Spleen (tissue), 11 donors: ENCODE measurements at regions not wholly inside any gene's neighbourhood (a gene's known extent, or its start where the extent isn't known, plus 50 kb on each side); places are given as distances from the start of the nearest gene placed in this dataset.

Experiments
- DNase-seq: peaks from one replicate; pipeline ENCODE4 v3.0.0-alpha.2; 2020
- H3K27ac ChIP-seq, 8 donors: fragments of 200-600 bp; sonication (generic) in 7 of 8; 1 replicate in 4 of 8; 2 replicates in 4 of 8; pipeline versions ENCODE4 v1.5.0 to v1.8.0; 2016 to 2021; ENCODE audit warnings: inconsistent platforms in 4 of 8, mild to moderate bottlenecking in 4 of 8, moderate library complexity in 1 of 8
- H3K27me3 ChIP-seq, 7 donors: fragments of 200-600 bp; sonication (generic) in 6 of 7; replicated peaks in 1 of 7; 1 replicate in 4 of 7; 2 replicates in 3 of 7; pipeline versions ENCODE4 v1.5.0 to v1.8.0; 2016 to 2021; ENCODE audit warnings: inconsistent platforms in 3 of 7, mild to moderate bottlenecking in 1 of 7
- H3K36me3 ChIP-seq, 6 donors: fragments of 200-600 bp; sonication (generic) in 5 of 6; 1 replicate in 4 of 6; 2 replicates in 2 of 6; pipeline versions ENCODE4 v1.5.0 to v1.8.0; 2016 to 2021; ENCODE audit warnings: inconsistent platforms in 2 of 6
- H3K4me1 ChIP-seq, 6 donors: fragments of 200-600 bp; sonication (generic) in 5 of 6; 1 replicate in 3 of 6; 2 replicates in 3 of 6; pipeline versions ENCODE4 v1.5.0 to v1.8.0; 2016 to 2021; ENCODE audit warnings: inconsistent platforms in 3 of 6
- H3K4me3 ChIP-seq, 8 donors: fragments of 200-600 bp; sonication (generic) in 7 of 8; 1 replicate in 4 of 8; 2 replicates in 4 of 8; pipeline versions ENCODE4 v1.5.0 to v1.8.0; 2016 to 2021; ENCODE audit warnings: inconsistent platforms in 4 of 8, mild to moderate bottlenecking in 4 of 8, moderate library complexity in 2 of 8
- H3K9me3 ChIP-seq, 8 donors: fragments of 200-600 bp; sonication (generic) in 7 of 8; 1 replicate in 4 of 8; 2 replicates in 4 of 8; pipeline versions ENCODE4 v1.5.0 to v1.8.0; 2016 to 2021; ENCODE audit warnings: inconsistent platforms in 4 of 8
- POLR2A ChIP-seq, 3 donors: fragments of 450-650 bp; IDR thresholded peaks; one replicate each; pipeline ENCODE4 v1.5.1; 2017; ENCODE audit warnings: antibody characterized with exemption in 3 of 3, mild to moderate bottlenecking in 1 of 3
- POLR2AphosphoS5 ChIP-seq, 3 donors: sonication (generic); formaldehyde crosslinking; IDR thresholded peaks; one replicate each; pipeline ENCODE4 v1.5.1; 2017; ENCODE audit warnings: antibody characterized with exemption in 3 of 3
- WGBS, 5 donors: extraction: QIAGEN DNeasy Blood & Tissue Kit in 3 of 5; methylation state at CpG; one replicate each; pipeline versions ENCODE4 v1.1.5 to v1.1.7; 2013 to 2018; 5-methylcytosine and 5-hydroxymethylcytosine counted together
- intact Hi-C: fragments of 100-400 bp; cut with DNase I; formaldehyde crosslinking; loops from one replicate; pipeline ENCODE4 v1.15.0; 2023; ENCODE audit warnings: low total_unique reads
- TF ChIP-seq, protein P1 (sequence below), 11 experiments: fragments of 200-600 bp in 7 of 11; fragments of 450-650 bp in 4 of 11; sonication (generic) in 4 of 11; IDR thresholded peaks in 8 of 11; conservative IDR thresholded peaks in 3 of 11; 1 replicate in 7 of 11; 2 replicates in 4 of 11; pipeline versions ENCODE4 v1.4.0 to v1.8.0; 2016 to 2021; ENCODE audit warnings: antibody characterized with exemption in 11 of 11, inconsistent platforms in 4 of 11, mild to moderate bottlenecking in 1 of 11
- donor health status: healthy with polysubstance abuse.
- donor health status: DM: no; HTN: no; CAD: no; lungs with moderate emphysema.
- donor health status: DM: no; HTN: no; CAD: no.
- donor health status: Bipolar disorder and iron deficiency.
- donor health status: healthy.
- donor health status: DM: no; HTN: no; CAD: no.
- donor health status: DM: yes; HTN: yes; CAD: no.

DNA sequence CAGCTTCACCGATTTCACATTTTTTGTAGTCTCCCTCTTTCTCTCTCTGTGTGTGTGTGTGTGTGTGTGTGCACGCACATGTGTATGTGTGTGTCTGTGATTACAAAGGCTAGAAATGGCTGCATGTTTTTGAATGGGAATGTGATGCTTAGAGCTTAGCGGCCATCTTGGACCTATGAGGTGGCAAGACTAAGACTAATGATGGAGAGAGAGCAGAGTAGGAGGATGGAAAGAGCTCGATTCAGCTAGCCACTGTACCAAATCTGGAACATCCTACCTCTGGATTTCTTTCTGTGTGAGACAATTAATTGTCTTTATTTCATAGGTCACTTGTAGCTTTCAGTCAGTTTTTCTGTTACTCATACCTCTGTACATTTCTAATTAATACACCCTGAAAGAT, 205.1 kb downstream of the PCSK1 start:
- H3K4me1 ChIP-seq = no peaks in the 10 kb centered on the region
- TF ChIP-seq, protein P1, sequence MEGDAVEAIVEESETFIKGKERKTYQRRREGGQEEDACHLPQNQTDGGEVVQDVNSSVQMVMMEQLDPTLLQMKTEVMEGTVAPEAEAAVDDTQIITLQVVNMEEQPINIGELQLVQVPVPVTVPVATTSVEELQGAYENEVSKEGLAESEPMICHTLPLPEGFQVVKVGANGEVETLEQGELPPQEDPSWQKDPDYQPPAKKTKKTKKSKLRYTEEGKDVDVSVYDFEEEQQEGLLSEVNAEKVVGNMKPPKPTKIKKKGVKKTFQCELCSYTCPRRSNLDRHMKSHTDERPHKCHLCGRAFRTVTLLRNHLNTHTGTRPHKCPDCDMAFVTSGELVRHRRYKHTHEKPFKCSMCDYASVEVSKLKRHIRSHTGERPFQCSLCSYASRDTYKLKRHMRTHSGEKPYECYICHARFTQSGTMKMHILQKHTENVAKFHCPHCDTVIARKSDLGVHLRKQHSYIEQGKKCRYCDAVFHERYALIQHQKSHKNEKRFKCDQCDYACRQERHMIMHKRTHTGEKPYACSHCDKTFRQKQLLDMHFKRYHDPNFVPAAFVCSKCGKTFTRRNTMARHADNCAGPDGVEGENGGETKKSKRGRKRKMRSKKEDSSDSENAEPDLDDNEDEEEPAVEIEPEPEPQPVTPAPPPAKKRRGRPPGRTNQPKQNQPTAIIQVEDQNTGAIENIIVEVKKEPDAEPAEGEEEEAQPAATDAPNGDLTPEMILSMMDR (IDR thresholded peaks at IDR 0.05 in 8 of 11, conservative IDR thresholded peaks at IDR 0.05 in 3 of 11) = no peak
- TF ChIP-seq POLR2AphosphoS5 (IDR thresholded peaks at IDR 0.05) = no peak
- no peak for TF ChIP-seq POLR2A (IDR thresholded peaks at IDR 0.05)
- H3K27me3 ChIP-seq = no peaks in the 10 kb centered on the region
- H3K9me3 ChIP-seq = no peaks in the 10 kb centered on the region
- no peak overlapping the region for H3K4me3 ChIP-seq
- H3K27ac ChIP-seq = no peak overlapping the region
- 81 to 96% (median 87%) methylated on average over 4 of the region's 4 CpGs for WGBS, 5 donors
- DNase-seq = no peak
- intact Hi-C loops = no loop called here
- no peaks in the 10 kb centered on the region for H3K36me3 ChIP-seq

DNA sequence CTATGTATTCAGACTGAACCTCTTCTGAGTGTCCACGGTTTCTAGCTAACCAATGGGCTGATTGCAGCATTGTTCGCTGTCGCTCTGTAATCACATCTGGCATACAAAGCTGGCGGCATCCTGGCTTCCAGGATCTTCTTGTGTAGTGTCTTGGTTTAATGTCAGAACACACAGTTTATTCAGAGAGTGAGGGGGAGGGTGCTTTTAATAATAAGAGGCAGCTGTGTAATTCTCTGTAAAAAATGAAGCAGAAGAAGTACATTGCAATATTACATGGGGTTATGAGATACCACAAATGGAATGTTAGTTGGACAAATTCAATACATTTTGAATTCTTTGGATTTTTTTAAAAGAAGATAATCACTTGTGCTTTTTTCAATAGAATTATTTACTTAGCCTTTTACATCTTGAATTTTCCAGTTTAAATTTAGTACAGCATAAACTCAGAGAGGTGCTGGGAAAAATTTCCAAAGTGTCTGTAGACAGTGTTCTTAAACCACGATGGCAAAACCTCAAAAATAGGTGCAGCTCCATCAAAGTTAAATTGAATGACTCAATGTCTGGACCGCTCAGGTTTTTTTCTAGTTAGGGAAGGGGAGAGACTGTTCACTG, 206.0 kb downstream of the PCSK1 start:
- DNase-seq = no peak
- peak overlapping the region in 5 of 8 donors; percentile 29 to 55 (median 42) for H3K27ac ChIP-seq
- no peaks in the 10 kb centered on the region for H3K4me1 ChIP-seq
- H3K27me3 ChIP-seq = no peaks in the 10 kb centered on the region
- TF ChIP-seq POLR2A (IDR thresholded peaks at IDR 0.05) = no peak
- TF ChIP-seq, protein P1 (IDR thresholded peaks at IDR 0.05 in 8 of 11, conservative IDR thresholded peaks at IDR 0.05 in 3 of 11) = no peak
- TF ChIP-seq POLR2AphosphoS5 (IDR thresholded peaks at IDR 0.05) = no peak
- 63 to 88% (median 82%) methylated on average over 6 of the region's 6 CpGs for WGBS, 5 donors
- H3K36me3 ChIP-seq = no peaks in the 10 kb centered on the region
- no peaks in the 10 kb centered on the region for H3K9me3 ChIP-seq
- intact Hi-C loops = no loop called here
- no peak overlapping the region for H3K4me3 ChIP-seq

DNA sequence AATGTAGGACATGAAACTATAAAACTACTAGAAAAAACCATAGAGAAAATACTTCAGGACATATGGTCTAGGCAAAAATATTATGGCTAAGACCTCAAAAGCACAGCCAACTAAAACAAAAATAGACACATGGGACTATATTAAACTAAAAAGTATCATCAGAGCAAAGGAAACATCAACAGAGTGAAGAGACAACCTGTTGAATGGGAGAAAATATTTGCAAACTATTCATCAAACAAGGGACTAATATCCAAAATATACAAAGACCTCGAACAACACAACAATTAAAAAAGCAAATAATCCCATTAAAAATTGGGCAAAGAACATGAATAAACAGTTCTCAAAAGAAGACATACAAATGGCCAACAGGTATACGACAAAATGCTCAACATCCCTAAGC, 210.9 kb downstream of the PCSK1 start:
- H3K36me3 ChIP-seq = no peaks in the 10 kb centered on the region
- no peaks in the 10 kb centered on the region for H3K27me3 ChIP-seq
- no peaks in the 10 kb centered on the region for H3K9me3 ChIP-seq
- no peak overlapping the region for H3K4me3 ChIP-seq
- intact Hi-C loops = no loop called here
- no peak overlapping the region for H3K27ac ChIP-seq
- TF ChIP-seq POLR2A (IDR thresholded peaks at IDR 0.05) (no peak), POLR2AphosphoS5 (IDR thresholded peaks at IDR 0.05) (no peak)
- TF ChIP-seq, protein P1 (IDR thresholded peaks at IDR 0.05 in 8 of 11, conservative IDR thresholded peaks at IDR 0.05 in 3 of 11) = no peak
- no peak for DNase-seq
- 83 to 95% (median 89%) methylated on average over 2 of the region's 2 CpGs for WGBS, 5 donors
- no peaks in the 10 kb centered on the region for H3K4me1 ChIP-seq

DNA sequence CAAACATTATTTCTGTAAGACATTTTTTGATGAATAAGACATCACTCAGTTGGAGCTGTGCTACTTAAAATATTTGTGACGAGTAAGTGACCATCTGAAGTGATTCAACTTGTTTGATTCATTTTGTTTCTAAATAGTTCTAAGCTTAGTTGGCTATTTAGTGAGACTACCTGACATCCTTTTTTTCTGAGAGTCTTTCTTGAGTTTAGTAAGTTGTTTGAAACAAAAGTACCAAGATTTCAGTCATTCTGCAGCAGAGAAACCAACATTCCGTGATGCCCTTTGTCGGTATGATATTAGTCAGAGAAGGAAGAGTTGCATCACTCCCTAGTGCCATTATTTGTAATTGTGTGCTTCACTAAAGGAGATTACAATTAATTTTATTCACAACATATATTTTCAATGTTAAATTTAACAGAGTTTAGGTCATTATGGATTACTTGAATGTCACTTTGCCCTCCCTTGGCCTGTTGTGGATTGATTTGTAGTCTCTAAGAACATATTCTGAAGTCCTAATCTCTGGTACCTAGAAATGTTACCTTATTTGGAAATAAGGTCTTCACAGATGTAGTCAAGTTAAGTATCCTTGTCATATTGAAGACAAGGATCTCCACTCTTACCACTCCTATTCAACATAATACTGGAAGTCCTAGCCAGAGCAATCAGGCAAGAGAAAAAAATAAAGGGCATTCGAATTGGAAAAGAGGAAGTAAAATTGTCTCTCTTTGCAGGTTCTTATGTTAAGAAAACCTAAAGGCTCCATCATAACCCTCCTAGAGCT, 212.2 kb downstream of the PCSK1 start:
- intact Hi-C loops = no loop called here
- H3K27me3 ChIP-seq = no peaks in the 10 kb centered on the region
- TF ChIP-seq POLR2A (IDR thresholded peaks at IDR 0.05) (no peak), POLR2AphosphoS5 (IDR thresholded peaks at IDR 0.05) (no peak)
- TF ChIP-seq, protein P1 (IDR thresholded peaks at IDR 0.05 in 8 of 11, conservative IDR thresholded peaks at IDR 0.05 in 3 of 11) = no peak
- no peaks in the 10 kb centered on the region for H3K9me3 ChIP-seq
- no peaks in the 10 kb centered on the region for H3K4me1 ChIP-seq
- H3K27ac ChIP-seq = no peak overlapping the region
- no peak for DNase-seq
- no peaks in the 10 kb centered on the region for H3K36me3 ChIP-seq
- 64 to 86% (median 68%) methylated on average over 4 of the region's 4 CpGs for WGBS, 5 donors
- no peak overlapping the region for H3K4me3 ChIP-seq
